Common myeloid progenitor, CD34-positive (primary cell): ENCODE measurements at regions not wholly inside any gene's neighbourhood (a gene's known extent, or its start where the extent isn't known, plus 50 kb on each side); places are given as distances from the start of the nearest gene placed in this dataset.

Experiments
- CTCF ChIA-PET: fragments of 350-600 bp; sonication (Branson Sonifier 250); formaldehyde crosslinking; loops from one replicate; lab custom pipeline; 2021; ENCODE audit warnings: antibody characterized with exemption; lab: Charles Lee
- POLR2A ChIA-PET: fragments of 350-600 bp; sonication (Branson Sonifier 250); formaldehyde crosslinking; loops from one replicate; lab custom pipeline; 2021; ENCODE audit warnings: antibody characterized with exemption; lab: Charles Lee
- DNase-seq, 3 donors: peaks; one replicate each; pipeline versions ENCODE4 v3.0.0 to v3.0.0-alpha.2; 2013
- H3K27ac ChIP-seq, 2 experiments: 1 replicate in 1 of 2; 2 replicates in 1 of 2; pipeline ENCODE4 v1.7.0; 2013; ENCODE audit warnings: inconsistent platforms in 2 of 2, low read length in 2 of 2, mild to moderate bottlenecking in 2 of 2, low read depth in 1 of 2, moderate library complexity in 1 of 2; ENCODE audit not compliant: severe bottlenecking in 2 of 2, insufficient read depth in 1 of 2, poor library complexity in 1 of 2
- H3K27me3 ChIP-seq, 5 experiments: replicated peaks in 2 of 5; 1 replicate in 3 of 5; 2 replicates in 2 of 5; pipeline versions ENCODE4 v1.6.1 to v1.7.0; 2013; ENCODE audit warnings: low read length in 4 of 5, mild to moderate bottlenecking in 2 of 5, moderate library complexity in 2 of 5, inconsistent platforms in 1 of 5; ENCODE audit not compliant: insufficient read depth in 5 of 5, control insufficient read depth in 4 of 5
- H3K36me3 ChIP-seq, 4 experiments: 1 replicate in 2 of 4; 2 replicates in 2 of 4; pipeline versions ENCODE4 v1.6.1 to v1.7.0; 2013; ENCODE audit warnings: low read length in 3 of 4, control low read depth in 1 of 4, mild to moderate bottlenecking in 1 of 4; ENCODE audit not compliant: control insufficient read depth in 4 of 4, insufficient read depth in 4 of 4
- H3K4me1 ChIP-seq, 4 experiments: 1 replicate in 3 of 4; 2 replicates in 1 of 4; pipeline versions ENCODE4 v1.6.1 to v1.7.1; 2013; ENCODE audit warnings: low read length in 3 of 4, mild to moderate bottlenecking in 3 of 4, control low read depth in 1 of 4, inconsistent platforms in 1 of 4, moderate library complexity in 1 of 4; ENCODE audit not compliant: control insufficient read depth in 4 of 4, insufficient read depth in 4 of 4; ENCODE audit errors: control extremely low read depth in 1 of 4
- H3K4me3 ChIP-seq, 7 experiments: 1 replicate in 4 of 7; 2 replicates in 3 of 7; pipeline versions ENCODE4 v1.5.1 to v1.7.0; 2013; ENCODE audit warnings: mild to moderate bottlenecking in 7 of 7, low read length in 6 of 7, moderate library complexity in 6 of 7, inconsistent platforms in 2 of 7, low read depth in 2 of 7, control low read depth in 1 of 7; ENCODE audit not compliant: insufficient read depth in 4 of 7, control insufficient read depth in 1 of 7; ENCODE audit errors: extremely low read depth in 1 of 7
- H3K9me3 ChIP-seq, 5 experiments: 1 replicate in 4 of 5; 2 replicates in 1 of 5; pipeline versions ENCODE4 v1.6.1 to v1.7.1; 2013; ENCODE audit warnings: low read length in 4 of 5, mild to moderate bottlenecking in 2 of 5, inconsistent platforms in 1 of 5, low read depth in 1 of 5, moderate library complexity in 1 of 5; ENCODE audit not compliant: control insufficient read depth in 4 of 5, insufficient read depth in 2 of 5; ENCODE audit errors: control extremely low read depth in 1 of 5
- WGBS: methylation state at CpG from one replicate; pipeline ENCODE4 v1.1.5; 2013; ENCODE audit not compliant: insufficient coverage; 5-methylcytosine and 5-hydroxymethylcytosine counted together

- CTCF ChIA-PET = no interaction called here
These were observed 105.5 kb upstream of the CCDC68 start for GRCh38 chr18:55064760-55065159.

DNA sequence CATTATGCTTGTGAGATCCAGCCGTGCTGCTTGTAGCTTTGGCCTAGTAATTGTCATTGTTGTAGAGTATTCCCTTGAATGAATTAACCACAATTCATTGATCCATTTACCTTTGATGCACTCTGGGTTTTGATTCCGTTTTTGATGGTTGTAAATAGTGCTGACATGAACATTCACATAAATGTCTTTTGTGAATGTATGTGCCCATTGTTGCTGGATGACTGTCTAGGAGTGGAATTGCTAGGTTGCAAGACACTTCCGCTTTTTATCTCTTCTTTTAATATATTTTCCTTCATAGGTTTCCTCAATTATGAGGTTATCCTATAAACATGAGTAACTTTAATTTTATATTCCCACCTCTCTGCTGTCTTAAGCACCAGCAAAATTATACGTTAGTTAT lies 104.8 kb upstream of the CCDC68 start:
- Histone ChIP-seq H3K27ac (no peak overlapping the region), H3K4me1 (no peaks in the 10 kb centered on the region), H3K36me3 (no peaks in the 10 kb centered on the region), H3K4me3 (no peak overlapping the region), H3K27me3 (no peaks in the 10 kb centered on the region), H3K9me3 (no peaks in the 10 kb centered on the region)
- POLR2A ChIA-PET = no interaction called here
- CTCF ChIA-PET = no interaction called here
- WGBS = 100% methylated on average over 1 of the region's 4 CpGs
- no peak for DNase-seq

More at GRCh38 chr18:55064760-55065159, 105.5 kb upstream of the CCDC68 start:
- Histone ChIP-seq H3K27ac (no peak overlapping the region), H3K9me3 (no peaks in the 10 kb centered on the region), H3K4me3 (no peak overlapping the region), H3K36me3 (no peaks in the 10 kb centered on the region), H3K4me1 (no peaks in the 10 kb centered on the region), H3K27me3 (peaks cover 0 to under 1% (median 0%) of the 10 kb centered on the region in 5 experiments)
- POLR2A ChIA-PET = no interaction called here
- DNase-seq = no peak
- WGBS = no CpG with 5 or more reads among the region's 5 CpGs

GRCh38 chr18:55054021-55054990 lies 95.0 kb upstream of the CCDC68 start:
- ChIA-PET POLR2A (no interaction called here), CTCF (no interaction called here)
- Histone ChIP-seq H3K27me3 (no peaks in the 10 kb centered on the region), H3K4me3 (no peak overlapping the region), H3K4me1 (no peaks in the 10 kb centered on the region), H3K9me3 (peaks cover 0 to 2% (median 0%) of the 10 kb centered on the region in 5 experiments), H3K36me3 (no peaks in the 10 kb centered on the region), H3K27ac (no peak overlapping the region)
- 97% methylated on average over 16 of the region's 24 CpGs for WGBS
- no peak for DNase-seq

DNA sequence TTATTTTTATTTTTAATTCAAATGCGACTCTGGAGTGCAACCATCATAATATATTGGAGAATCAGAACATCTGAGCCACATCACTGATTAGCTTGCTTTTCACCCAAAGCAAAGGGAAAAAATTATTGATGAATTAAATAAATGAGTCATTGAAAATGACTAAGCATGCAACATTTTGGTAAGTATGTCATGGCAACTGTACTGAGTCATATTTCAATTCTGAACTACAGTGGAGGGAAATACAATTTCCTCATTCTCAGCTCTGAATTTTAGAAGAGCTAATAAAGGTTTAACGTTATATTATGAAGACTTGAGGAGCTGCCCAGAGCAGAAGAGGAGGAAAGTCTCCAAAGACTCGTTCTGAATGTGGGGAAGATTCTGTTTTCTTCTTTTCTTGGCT lies 89.6 kb upstream of the CCDC68 start:
- ChIA-PET CTCF (no interaction called here), POLR2A (no interaction called here)
- peak in 1 of 3 donors; percentile 3 for DNase-seq

DNA sequence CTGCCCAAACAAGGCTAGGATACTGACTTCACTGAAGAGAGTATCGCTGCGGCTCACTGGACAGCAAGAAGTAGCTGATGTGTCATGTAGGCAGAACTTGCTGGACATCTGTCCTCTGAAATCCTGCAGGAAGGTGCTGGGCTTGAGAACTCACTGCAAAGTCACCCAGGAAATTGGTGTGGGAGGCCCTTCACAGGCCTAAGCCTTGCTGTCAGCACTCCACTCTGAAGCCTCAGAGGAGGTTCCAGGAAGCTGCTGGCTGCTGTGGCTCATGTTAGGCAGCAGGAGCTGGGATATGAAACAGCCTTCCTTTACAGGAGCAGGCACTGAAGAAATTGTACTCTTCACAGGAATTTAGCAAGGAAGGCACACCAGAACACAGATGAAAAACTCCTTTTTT lies 88.3 kb upstream of the CCDC68 start:
- 100% methylated on average over 2 of the region's 2 CpGs for WGBS
- POLR2A ChIA-PET = no interaction called here

More for the DNA sequence above, 89.6 kb upstream of the CCDC68 start:
- Histone ChIP-seq H3K36me3 (no peaks in the 10 kb centered on the region), H3K4me3 (no peak overlapping the region), H3K4me1 (no peaks in the 10 kb centered on the region), H3K27me3 (no peaks in the 10 kb centered on the region), H3K27ac (no peak overlapping the region), H3K9me3 (peaks cover 0 to 5% (median 0%) of the 10 kb centered on the region in 5 experiments)
- WGBS = 79% methylated on average over 2 of the region's 3 CpGs

GRCh38 chr18:55041366-55041765 lies 82.1 kb upstream of the CCDC68 start:
- H3K4me3 ChIP-seq = no peak overlapping the region
- H3K36me3 ChIP-seq = no peaks in the 10 kb centered on the region
- ChIA-PET CTCF (no interaction called here), POLR2A (no interaction called here)
- no peaks in the 10 kb centered on the region for H3K4me1 ChIP-seq
- H3K9me3 ChIP-seq = no peaks in the 10 kb centered on the region
- H3K27me3 ChIP-seq = peaks cover 0 to 5% (median 0%) of the 10 kb centered on the region in 5 experiments
- DNase-seq = no peak
- H3K27ac ChIP-seq = no peak overlapping the region
- WGBS = 86% methylated on average over 1 of the region's 1 CpG

More for the DNA sequence above, 88.3 kb upstream of the CCDC68 start:
- Histone ChIP-seq H3K4me1 (no peaks in the 10 kb centered on the region), H3K36me3 (no peaks in the 10 kb centered on the region), H3K27ac (no peak overlapping the region), H3K4me3 (no peak overlapping the region), H3K27me3 (no peaks in the 10 kb centered on the region), H3K9me3 (peaks cover 0 to 5% (median 0%) of the 10 kb centered on the region in 5 experiments)
- CTCF ChIA-PET = no interaction called here
- no peak for DNase-seq

GRCh38 chr18:55038162-55038561 lies 78.9 kb upstream of the CCDC68 start:
- no peak overlapping the region for H3K27ac ChIP-seq
- peaks cover 0 to 5% (median 0%) of the 10 kb centered on the region in 5 experiments for H3K27me3 ChIP-seq
- H3K4me3 ChIP-seq = no peak overlapping the region
- WGBS = 100% methylated on average over 1 of the region's 1 CpG
- POLR2A ChIA-PET = no interaction called here
- H3K36me3 ChIP-seq = no peaks in the 10 kb centered on the region
- no peak for DNase-seq
- no peaks in the 10 kb centered on the region for H3K4me1 ChIP-seq
- CTCF ChIA-PET = no interaction called here
- H3K9me3 ChIP-seq = no peaks in the 10 kb centered on the region
